GM12872 (cell line): ENCODE measurements at regions not wholly inside any gene's neighbourhood (a gene's known extent, or its start where the extent isn't known, plus 50 kb on each side); places are given as distances from the start of the nearest gene placed in this dataset.

Source experiments
- CTCF ChIP-seq: IDR thresholded peaks from 3 replicates; pipeline ENCODE4 v1.5.1; 2011; ENCODE audit warnings: low read depth, mild to moderate bottlenecking, low read length, moderate library complexity; ENCODE audit not compliant: insufficient read depth

- TF ChIP-seq CTCF, result no peak
Measured at GRCh38 chr2:122363885-122364284, 608.4 kb downstream of the TSN start.

GRCh38 chr2:122366427-122366826 lies 611.0 kb downstream of the TSN start:
- no peak for TF ChIP-seq CTCF

GRCh38 chr2:122366969-122367645 lies 611.7 kb downstream of the TSN start:
- TF ChIP-seq CTCF, result no peak

- TF ChIP-seq CTCF, result no peak
Measured at GRCh38 chr2:122367646-122368010, 612.2 kb downstream of the TSN start.

GRCh38 chr2:122368576-122369243 lies 613.3 kb downstream of the TSN start:
- TF ChIP-seq CTCF, result 0 out of 3 replicates have a peak, but pooled peaks have one; percentile 14

- TF ChIP-seq CTCF, result no peak
Measured at GRCh38 chr2:122378521-122378920, 623.1 kb downstream of the TSN start.

- no peak for TF ChIP-seq CTCF
Measured at GRCh38 chr2:122384768-122385333, 629.4 kb downstream of the TSN start.
